ENCODE measurements at regions not wholly inside any gene's neighbourhood (a gene's known extent, or its start where the extent isn't known, plus 50 kb on each side); places are given as distances from the start of the nearest gene placed in this dataset.

- no peaks in the 10 kb centered on the region for H3K27me3 ChIP-seq (ENCODE audit: insufficient read depth, low read length)
- no peak overlapping the region for H3K9ac ChIP-seq (ENCODE audit: extremely low read depth, insufficient read length, low read length)
- H3K9me3 ChIP-seq (ENCODE audit: control insufficient read depth, low read depth, low read length): no peaks in the 10 kb centered on the region
- DNase-seq: no peak
- no peak overlapping the region for H2AK5ac ChIP-seq (ENCODE audit: insufficient read length, low read length)
- H2BK15ac ChIP-seq (ENCODE audit: low read depth, low read length): no peak overlapping the region
- no peak overlapping the region for H3T11ph ChIP-seq (ENCODE audit: low read length)
- no peaks in the 10 kb centered on the region; the same call in 1 of the 2 replicates for H3K4me1 ChIP-seq (ENCODE audit: insufficient read depth, low read length)
- H3K18ac ChIP-seq (ENCODE audit: insufficient read length, low read depth, low read length): no peak overlapping the region
- no peaks in the 10 kb centered on the region; a peak in 1 of 7 replicates for H3K36me3 Mint-ChIP-seq (ENCODE audit: insufficient read depth in 1 of 3, low read depth in 3 of 3)
- no peak overlapping the region for H3K56ac ChIP-seq (ENCODE audit: insufficient read length, low read depth, low read length)
- no peak overlapping the region for H3K27ac ChIP-seq (ENCODE audit: insufficient read length, low read depth, low read length)
- no peak overlapping the region for H2AFZ ChIP-seq (ENCODE audit: low read length)
- H4K91ac ChIP-seq (ENCODE audit: insufficient read length, low read depth, low read length): no peak overlapping the region
- peaks cover 5 to 15% of the 10 kb centered on the region in 2 experiments for H3K4me1 Mint-ChIP-seq
- 0 out of 7 replicates have a peak overlapping the region, but pooled peaks of 1 of the 3 experiments have one; percentile 1 for H3K27ac Mint-ChIP-seq
- H2BK5ac ChIP-seq (ENCODE audit: insufficient read length, low read length): no peak overlapping the region
- no peak overlapping the region for H3K14ac ChIP-seq (ENCODE audit: insufficient read depth, low read length)
- no peak overlapping the region for H3K4me2 ChIP-seq (ENCODE audit: insufficient read depth, insufficient read length, low read length)
- H4K8ac ChIP-seq (replicated peaks; ENCODE audit: insufficient read length, low read depth, low read length): no peak overlapping the region
- H2BK12ac ChIP-seq (ENCODE audit: insufficient read length, low read depth, low read length): no peak overlapping the region
- no peak for TF ChIP-seq CTCF (conservative IDR thresholded peaks at IDR 0.05)
- no peak overlapping the region for H2BK20ac ChIP-seq (ENCODE audit: low read depth, low read length, poor library complexity, severe bottlenecking)
- H3K23me2 ChIP-seq (ENCODE audit: insufficient read length, low read depth, low read length, poor library complexity, severe bottlenecking): no peaks in the 10 kb centered on the region
- no peak overlapping the region for H3K4ac ChIP-seq (ENCODE audit: low read depth, low read length)
- H3K23ac ChIP-seq (ENCODE audit: insufficient read length, low read depth, low read length): no peak overlapping the region
- H3K79me1 ChIP-seq (ENCODE audit: insufficient read depth, low read depth, low read length, poor library complexity, severe bottlenecking): no peaks in the 10 kb centered on the region
- H3K27me3 Mint-ChIP-seq (ENCODE audit: low read depth): no peaks in the 10 kb centered on the region; the same call in 1 of the 2 replicates
- H4K20me1 ChIP-seq (ENCODE audit: control insufficient read depth, insufficient read depth, insufficient read length): no peaks in the 10 kb centered on the region
- H3K9me3 Mint-ChIP-seq: peaks cover 0 to 2% of the 10 kb centered on the region in 2 experiments; a peak in 1 of 5 replicates
- H3K79me2 ChIP-seq (ENCODE audit: insufficient read depth, low read length): no peaks in the 10 kb centered on the region
- no peak overlapping the region for H2BK120ac ChIP-seq (ENCODE audit: low read depth, low read length, poor library complexity, severe bottlenecking)
- H3K4me3 Mint-ChIP-seq: no peak overlapping the region
- H4K5ac ChIP-seq (ENCODE audit: insufficient read length, low read depth, low read length): no peak overlapping the region
Observed at GRCh38 chr4:14364953-14365536, 637.2 kb upstream of the CPEB2 start.

Data from H9 (cell line).